Peyer's patch (tissue), 4 donors: ENCODE measurements at regions not wholly inside any gene's neighbourhood (a gene's known extent, or its start where the extent isn't known, plus 50 kb on each side); places are given as distances from the start of the nearest gene placed in this dataset.

Source experiments
- DNase-seq, 3 donors: peaks; one replicate each; pipeline ENCODE4 v3.0.0-alpha.2; 2017 to 2019
- H3K27ac ChIP-seq, 4 donors: fragments of 200-600 bp; sonication (generic); one replicate each; pipeline ENCODE4 v1.5.1; 2016 to 2019
- H3K27me3 ChIP-seq, 2 donors: fragments of 200-600 bp; sonication (generic); one replicate each; pipeline ENCODE4 v1.5.1; 2019
- H3K36me3 ChIP-seq, 3 donors: fragments of 200-600 bp; sonication (generic); one replicate each; pipeline ENCODE4 v1.5.1; 2016 to 2019
- H3K4me1 ChIP-seq, 4 donors: fragments of 200-600 bp; sonication (generic); one replicate each; pipeline ENCODE4 v1.5.1; 2016 to 2019
- H3K4me3 ChIP-seq, 4 donors: fragments of 200-600 bp; sonication (generic); 1 replicate in 3 of 4; 2 replicates in 1 of 4; pipeline ENCODE4 v1.5.1; 2016 to 2019; ENCODE audit warnings: mild to moderate bottlenecking in 1 of 4
- H3K9me3 ChIP-seq, 4 donors: fragments of 200-600 bp; sonication (generic); one replicate each; pipeline ENCODE4 v1.5.1; 2016 to 2019; ENCODE audit warnings: mild to moderate bottlenecking in 1 of 4
- POLR2A ChIP-seq, 2 donors: fragments of 450-650 bp; IDR thresholded peaks; one replicate each; pipeline ENCODE4 v1.5.1; 2017; ENCODE audit warnings: antibody characterized with exemption in 2 of 2, mild to moderate bottlenecking in 2 of 2, moderate library complexity in 2 of 2
- TF ChIP-seq, protein P1 (sequence below), 6 experiments: fragments of 450-650 bp in 4 of 6; fragments of 200-600 bp in 2 of 6; sonication (generic) in 1 of 6; IDR thresholded peaks; one replicate each; pipeline ENCODE4 v1.5.1; 2017 to 2019; ENCODE audit warnings: antibody characterized with exemption in 6 of 6, mild to moderate bottlenecking in 3 of 6, moderate library complexity in 1 of 6

DNA sequence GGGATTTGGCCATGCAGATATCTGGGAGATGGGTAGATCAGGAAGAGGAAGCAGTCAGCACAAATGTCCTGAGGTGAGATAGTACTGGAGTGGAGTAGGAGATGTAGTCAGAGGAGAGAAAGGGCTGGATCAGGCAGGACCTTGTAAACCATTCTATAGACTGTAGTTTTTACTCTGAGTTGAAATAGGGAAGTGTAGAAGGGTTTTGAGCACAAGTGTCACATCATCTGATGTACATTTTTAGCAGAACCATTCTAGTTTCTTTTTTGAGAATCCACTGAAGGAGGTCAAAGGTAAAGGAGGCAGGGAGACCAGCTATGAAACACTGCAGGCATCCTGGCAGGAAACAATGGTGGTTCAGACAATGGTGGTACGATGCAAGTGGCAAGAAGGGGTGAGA, 194.6 kb upstream of the RRP15 start:
- Histone ChIP-seq H3K4me3 (no peak overlapping the region), H3K36me3 (no peaks in the 10 kb centered on the region), H3K9me3 (no peaks in the 10 kb centered on the region), H3K4me1 (no peaks in the 10 kb centered on the region), H3K27me3 (no peaks in the 10 kb centered on the region), H3K27ac (no peak overlapping the region)
- DNase-seq: no peak
- TF ChIP-seq POLR2A (IDR thresholded peaks at IDR 0.05): no peak
- TF ChIP-seq, protein P1, sequence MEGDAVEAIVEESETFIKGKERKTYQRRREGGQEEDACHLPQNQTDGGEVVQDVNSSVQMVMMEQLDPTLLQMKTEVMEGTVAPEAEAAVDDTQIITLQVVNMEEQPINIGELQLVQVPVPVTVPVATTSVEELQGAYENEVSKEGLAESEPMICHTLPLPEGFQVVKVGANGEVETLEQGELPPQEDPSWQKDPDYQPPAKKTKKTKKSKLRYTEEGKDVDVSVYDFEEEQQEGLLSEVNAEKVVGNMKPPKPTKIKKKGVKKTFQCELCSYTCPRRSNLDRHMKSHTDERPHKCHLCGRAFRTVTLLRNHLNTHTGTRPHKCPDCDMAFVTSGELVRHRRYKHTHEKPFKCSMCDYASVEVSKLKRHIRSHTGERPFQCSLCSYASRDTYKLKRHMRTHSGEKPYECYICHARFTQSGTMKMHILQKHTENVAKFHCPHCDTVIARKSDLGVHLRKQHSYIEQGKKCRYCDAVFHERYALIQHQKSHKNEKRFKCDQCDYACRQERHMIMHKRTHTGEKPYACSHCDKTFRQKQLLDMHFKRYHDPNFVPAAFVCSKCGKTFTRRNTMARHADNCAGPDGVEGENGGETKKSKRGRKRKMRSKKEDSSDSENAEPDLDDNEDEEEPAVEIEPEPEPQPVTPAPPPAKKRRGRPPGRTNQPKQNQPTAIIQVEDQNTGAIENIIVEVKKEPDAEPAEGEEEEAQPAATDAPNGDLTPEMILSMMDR (IDR thresholded peaks at IDR 0.05): no peak

DNA sequence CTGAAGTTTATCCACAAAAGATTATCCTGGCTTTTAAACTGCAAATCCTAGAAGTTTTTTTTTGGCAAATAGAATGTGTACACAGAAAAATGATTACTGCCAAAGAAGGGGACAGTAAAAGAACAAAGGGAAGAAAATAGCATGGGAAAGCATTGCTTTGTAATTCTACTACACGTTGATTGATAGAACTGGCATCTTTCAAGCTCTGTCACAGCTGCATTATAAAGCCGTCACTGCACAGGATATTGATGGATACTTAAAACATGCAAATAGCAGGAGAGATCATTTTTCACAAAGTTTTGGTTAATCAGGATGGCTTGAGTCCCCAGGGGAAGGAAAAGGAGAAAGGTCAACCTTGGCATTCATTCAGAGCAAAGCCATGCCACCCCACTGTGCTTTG, 183.7 kb upstream of the RRP15 start:
- no peak overlapping the region for H3K27ac ChIP-seq

DNA sequence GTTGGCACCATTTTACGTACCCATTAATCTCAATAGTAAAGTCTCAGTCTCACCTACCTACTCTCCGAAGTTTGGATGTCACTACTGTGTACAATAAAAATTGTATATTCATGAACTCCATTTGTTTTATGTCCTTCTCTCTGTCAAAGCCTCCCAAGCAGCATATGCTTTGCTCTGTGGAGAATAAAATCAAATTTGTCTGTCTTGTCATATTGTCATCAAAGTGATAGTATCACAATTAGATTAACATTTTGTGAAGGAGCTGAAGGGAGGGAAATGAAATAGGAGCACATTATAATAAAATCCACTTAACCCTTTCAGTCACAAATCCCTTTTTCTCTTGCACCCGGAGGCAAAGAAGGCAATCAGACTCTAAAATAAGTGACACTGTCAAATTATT, 177.1 kb upstream of the RRP15 start:
- DNase-seq: no peak
- Histone ChIP-seq H3K27me3 (no peaks in the 10 kb centered on the region), H3K36me3 (no peaks in the 10 kb centered on the region), H3K4me3 (no peak overlapping the region), H3K4me1 (no peaks in the 10 kb centered on the region), H3K27ac (no peak overlapping the region), H3K9me3 (no peaks in the 10 kb centered on the region)
- TF ChIP-seq, protein P1 (IDR thresholded peaks at IDR 0.05): no peak
- TF ChIP-seq POLR2A (IDR thresholded peaks at IDR 0.05): no peak

More for the DNA sequence above, 183.7 kb upstream of the RRP15 start:
- no peak for DNase-seq
- no peaks in the 10 kb centered on the region for H3K4me1 ChIP-seq
- TF ChIP-seq, protein P1 (IDR thresholded peaks at IDR 0.05): no peak
- TF ChIP-seq POLR2A (IDR thresholded peaks at IDR 0.05): no peak
- no peaks in the 10 kb centered on the region for H3K27me3 ChIP-seq
- H3K36me3 ChIP-seq: no peaks in the 10 kb centered on the region
- H3K9me3 ChIP-seq: no peaks in the 10 kb centered on the region
- no peak overlapping the region for H3K4me3 ChIP-seq

DNA sequence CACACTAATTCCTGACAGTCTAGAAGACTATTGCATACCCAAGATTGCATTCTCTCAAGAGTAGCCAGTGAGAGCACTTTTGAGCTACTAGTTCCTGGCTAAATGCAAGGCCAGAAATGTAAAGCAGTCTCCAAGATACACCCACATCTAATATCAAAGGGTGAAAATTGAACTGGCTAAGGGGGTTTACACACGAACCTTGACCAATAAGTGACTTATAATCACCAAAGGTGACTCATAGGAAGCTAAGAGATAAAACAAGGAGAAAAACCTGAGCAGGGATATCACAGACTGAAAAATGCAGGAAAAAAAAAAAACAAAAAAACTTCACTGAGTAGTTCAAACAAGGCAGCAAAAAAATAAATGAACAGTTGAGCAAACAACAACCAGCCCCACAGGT, 172.2 kb upstream of the RRP15 start:
- TF ChIP-seq POLR2A (IDR thresholded peaks at IDR 0.05): no peak
- TF ChIP-seq, protein P1 (IDR thresholded peaks at IDR 0.05): no peak
- Histone ChIP-seq H3K4me3 (no peak overlapping the region), H3K27ac (no peak overlapping the region), H3K27me3 (no peaks in the 10 kb centered on the region), H3K36me3 (no peaks in the 10 kb centered on the region), H3K9me3 (no peaks in the 10 kb centered on the region), H3K4me1 (no peaks in the 10 kb centered on the region)
- DNase-seq: no peak

DNA sequence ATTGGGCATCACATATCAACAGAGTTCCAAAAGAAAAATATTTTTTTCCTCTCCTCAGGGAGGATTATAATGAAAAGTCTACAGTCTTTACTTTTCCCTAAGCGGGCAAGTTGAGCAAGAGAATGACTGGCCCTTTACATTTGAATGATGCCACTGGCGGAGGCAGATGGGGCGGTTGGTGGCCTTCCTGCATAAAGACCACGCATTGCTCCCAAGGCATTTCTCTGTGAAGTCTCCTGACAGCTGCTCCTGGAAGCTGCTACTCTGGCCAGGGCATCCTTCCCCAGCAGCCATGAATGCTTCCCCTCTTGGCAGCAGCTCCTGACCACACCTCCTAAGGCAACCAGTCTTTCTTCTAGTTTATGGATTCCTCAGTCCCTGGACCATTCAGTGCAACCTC, 161.1 kb upstream of the RRP15 start:
- no peak for DNase-seq
- Histone ChIP-seq H3K36me3 (no peaks in the 10 kb centered on the region), H3K27ac (no peak overlapping the region), H3K27me3 (no peaks in the 10 kb centered on the region), H3K4me1 (no peaks in the 10 kb centered on the region), H3K4me3 (no peak overlapping the region), H3K9me3 (no peaks in the 10 kb centered on the region)
- TF ChIP-seq, protein P1 (IDR thresholded peaks at IDR 0.05): no peak
- TF ChIP-seq POLR2A (IDR thresholded peaks at IDR 0.05): no peak

DNA sequence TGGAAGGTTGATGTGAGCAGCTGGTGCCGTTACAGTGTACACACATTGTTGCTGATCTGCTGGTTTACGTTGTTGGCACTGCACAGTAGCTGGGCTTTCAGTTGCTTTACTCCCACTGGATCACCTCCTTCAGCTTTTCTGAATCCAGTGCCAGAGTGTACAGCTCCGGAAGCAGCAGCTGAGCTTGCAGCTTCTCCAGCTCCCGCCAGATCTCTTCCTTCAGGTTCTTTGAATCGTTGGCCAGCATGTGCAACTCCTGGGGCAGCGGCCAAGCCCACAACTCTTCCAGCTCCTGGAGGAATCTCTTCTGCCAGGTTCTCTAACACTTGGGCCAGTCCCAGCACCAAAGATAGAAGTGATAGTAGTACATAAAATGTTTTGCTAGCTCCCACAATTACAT, 149.7 kb upstream of the RRP15 start:
- Histone ChIP-seq H3K4me1 (no peaks in the 10 kb centered on the region), H3K27me3 (no peaks in the 10 kb centered on the region), H3K27ac (no peak overlapping the region), H3K4me3 (no peak overlapping the region), H3K9me3 (peaks cover 0 to 5% (median 0%) of the 10 kb centered on the region in 4 donors), H3K36me3 (no peaks in the 10 kb centered on the region)
- DNase-seq: no peak
- TF ChIP-seq, protein P1 (IDR thresholded peaks at IDR 0.05): no peak
- TF ChIP-seq POLR2A (IDR thresholded peaks at IDR 0.05): no peak
